ENCODE measurements at regions not wholly inside any gene's neighbourhood (a gene's known extent, or its start where the extent isn't known, plus 50 kb on each side); places are given as distances from the start of the nearest gene placed in this dataset.
"Not testable (repeated sequence)": the region's sequence is repeated elsewhere in the genome, so short reads cannot be mapped to it uniquely, and the experiment has no call there.

GRCh38 chr6:130611366-130611765 is 215.8 kb upstream of the SMLR1 start:
- no peak overlapping the region for H3K27ac ChIP-seq
- H3K4me1 ChIP-seq: no peaks in the 10 kb centered on the region
- DNase-seq: no peak
- H3K4me3 ChIP-seq: no peak overlapping the region
- H3K9me3 ChIP-seq (replicated peaks): no peaks in the 10 kb centered on the region
- H3K27me3 ChIP-seq: no peaks in the 10 kb centered on the region
- H3K36me3 ChIP-seq: no peaks in the 10 kb centered on the region

GRCh38 chr6:130613176-130613575 is 214.0 kb upstream of the SMLR1 start:
- no peaks in the 10 kb centered on the region for H3K4me1 ChIP-seq
- no peaks in the 10 kb centered on the region for H3K9me3 ChIP-seq (replicated peaks)
- DNase-seq: no peak
- no peaks in the 10 kb centered on the region for H3K36me3 ChIP-seq
- no peaks in the 10 kb centered on the region for H3K27me3 ChIP-seq
- no peak overlapping the region for H3K27ac ChIP-seq
- H3K4me3 ChIP-seq: no peak overlapping the region

- Histone ChIP-seq H3K27ac (no peak overlapping the region), H3K4me3 (no peak overlapping the region), H3K27me3 (no peaks in the 10 kb centered on the region), H3K9me3 (replicated peaks) (no peaks in the 10 kb centered on the region), H3K36me3 (no peaks in the 10 kb centered on the region), H3K4me1 (no peaks in the 10 kb centered on the region)
- DNase-seq: peak in 1 of 2 experiments; percentile 13
Measured at GRCh38 chr6:130615816-130616215, 211.4 kb upstream of the SMLR1 start.

GRCh38 chr6:130617658-130618057 is 209.5 kb upstream of the SMLR1 start:
- no peak for DNase-seq

GRCh38 chr6:130618806-130619205 is 208.4 kb upstream of the SMLR1 start:
- H3K27me3 ChIP-seq; H3K27ac ChIP-seq; DNase-seq; H3K4me3 ChIP-seq; H3K4me1 ChIP-seq; H3K9me3 ChIP-seq (replicated peaks); H3K36me3 ChIP-seq: not testable (repeated sequence)

More at GRCh38 chr6:130617658-130618057, 209.5 kb upstream of the SMLR1 start:
- no peaks in the 10 kb centered on the region for H3K9me3 ChIP-seq (replicated peaks)
- no peak overlapping the region for H3K4me3 ChIP-seq
- no peaks in the 10 kb centered on the region for H3K36me3 ChIP-seq
- H3K4me1 ChIP-seq: no peaks in the 10 kb centered on the region
- no peaks in the 10 kb centered on the region for H3K27me3 ChIP-seq
- no peak overlapping the region for H3K27ac ChIP-seq

- Histone ChIP-seq H3K36me3 (no peaks in the 10 kb centered on the region), H3K4me1 (no peaks in the 10 kb centered on the region; the same call in none of the 2 replicates), H3K9me3 (replicated peaks) (no peaks in the 10 kb centered on the region; the same call in 1 of the 2 replicates), H3K27ac (no peak overlapping the region), H3K4me3 (no peak overlapping the region), H3K27me3 (no peaks in the 10 kb centered on the region)
- DNase-seq: no peak
Measured at GRCh38 chr6:130620338-130620781, 206.8 kb upstream of the SMLR1 start.

GRCh38 chr6:130622142-130622541 is 205.1 kb upstream of the SMLR1 start:
- no peaks in the 10 kb centered on the region; the same call in 1 of the 2 replicates for H3K9me3 ChIP-seq (replicated peaks)
- DNase-seq: no peak

GRCh38 chr6:130624046-130624445 is 203.2 kb upstream of the SMLR1 start:
- no peak overlapping the region for H3K4me3 ChIP-seq
- H3K4me1 ChIP-seq: peaks cover 12% of the 10 kb centered on the region
- H3K27me3 ChIP-seq: no peaks in the 10 kb centered on the region
- DNase-seq: no peak
- no peaks in the 10 kb centered on the region for H3K36me3 ChIP-seq
- H3K27ac ChIP-seq: no peak overlapping the region
- no peaks in the 10 kb centered on the region; the same call in 1 of the 2 replicates for H3K9me3 ChIP-seq (replicated peaks)

More at GRCh38 chr6:130622142-130622541, 205.1 kb upstream of the SMLR1 start:
- Histone ChIP-seq H3K27ac (no peak overlapping the region), H3K4me1 (peaks cover 12% of the 10 kb centered on the region), H3K36me3 (no peaks in the 10 kb centered on the region), H3K4me3 (no peak overlapping the region), H3K27me3 (no peaks in the 10 kb centered on the region)

GRCh38 chr6:130625825-130626527 is 201.2 kb upstream of the SMLR1 start:
- Histone ChIP-seq H3K27ac (no peak overlapping the region), H3K27me3 (no peaks in the 10 kb centered on the region), H3K4me3 (no peak overlapping the region), H3K4me1 (peaks cover 12% of the 10 kb centered on the region), H3K36me3 (no peaks in the 10 kb centered on the region), H3K9me3 (replicated peaks) (no peaks in the 10 kb centered on the region; the same call in 1 of the 2 replicates)
- peak in 1 of 2 experiments; percentile 28 for DNase-seq

GRCh38 chr6:130628862-130629261 is 198.3 kb upstream of the SMLR1 start:
- H3K27ac ChIP-seq: no peak overlapping the region

GRCh38 chr6:130629640-130630039 is 197.6 kb upstream of the SMLR1 start:
- Histone ChIP-seq H3K27ac (no peak overlapping the region), H3K4me3 (no peak overlapping the region), H3K4me1 (peaks cover 18% of the 10 kb centered on the region), H3K36me3 (no peaks in the 10 kb centered on the region), H3K27me3 (no peaks in the 10 kb centered on the region), H3K9me3 (replicated peaks) (no peaks in the 10 kb centered on the region)
- no peak for DNase-seq

More at GRCh38 chr6:130628862-130629261, 198.3 kb upstream of the SMLR1 start:
- H3K27me3 ChIP-seq: no peaks in the 10 kb centered on the region
- H3K9me3 ChIP-seq (replicated peaks): no peaks in the 10 kb centered on the region
- peaks cover 18% of the 10 kb centered on the region for H3K4me1 ChIP-seq
- DNase-seq: no peak
- H3K36me3 ChIP-seq: no peaks in the 10 kb centered on the region
- H3K4me3 ChIP-seq: no peak overlapping the region

GRCh38 chr6:130632277-130632676 is 194.9 kb upstream of the SMLR1 start:
- Histone ChIP-seq H3K27ac (no peak overlapping the region), H3K36me3 (no peaks in the 10 kb centered on the region), H3K4me1 (peaks cover 6% of the 10 kb centered on the region; the same call in 1 of the 2 replicates), H3K27me3 (no peaks in the 10 kb centered on the region), H3K4me3 (no peak overlapping the region), H3K9me3 (replicated peaks) (no peaks in the 10 kb centered on the region)
- peak; percentile 16 to 30 for DNase-seq

- Histone ChIP-seq H3K9me3 (replicated peaks) (no peaks in the 10 kb centered on the region), H3K4me3 (no peak overlapping the region), H3K36me3 (no peaks in the 10 kb centered on the region), H3K27me3 (no peaks in the 10 kb centered on the region), H3K4me1 (peaks cover 6% of the 10 kb centered on the region; the same call in 1 of the 2 replicates), H3K27ac (no peak overlapping the region)
- no peak for DNase-seq
Measured at GRCh38 chr6:130632897-130633296, 194.3 kb upstream of the SMLR1 start.

- H3K27me3 ChIP-seq: no peaks in the 10 kb centered on the region
- no peak overlapping the region for H3K27ac ChIP-seq
- no peak overlapping the region for H3K4me3 ChIP-seq
- no peaks in the 10 kb centered on the region for H3K36me3 ChIP-seq
- no peaks in the 10 kb centered on the region for H3K4me1 ChIP-seq
- H3K9me3 ChIP-seq (replicated peaks): peaks cover 4% of the 10 kb centered on the region; the same call in 1 of the 2 replicates
- no peak for DNase-seq
Measured at GRCh38 chr6:130643361-130643760, 183.8 kb upstream of the SMLR1 start.

- Histone ChIP-seq H3K4me3 (no peak overlapping the region), H3K27ac (no peak overlapping the region), H3K36me3 (no peaks in the 10 kb centered on the region), H3K9me3 (replicated peaks) (peaks cover 4% of the 10 kb centered on the region; the same call in 1 of the 2 replicates), H3K27me3 (no peaks in the 10 kb centered on the region), H3K4me1 (no peaks in the 10 kb centered on the region)
- no peak for DNase-seq
Measured at GRCh38 chr6:130644175-130644574, 183.0 kb upstream of the SMLR1 start.

- not testable (repeated sequence) for H3K36me3 ChIP-seq; H3K4me3 ChIP-seq; H3K9me3 ChIP-seq (replicated peaks); H3K4me1 ChIP-seq; H3K27me3 ChIP-seq; DNase-seq; H3K27ac ChIP-seq
Measured at GRCh38 chr6:130644769-130645168, 182.4 kb upstream of the SMLR1 start.
